ENCODE measurements at regions not wholly inside any gene's neighbourhood (a gene's known extent, or its start where the extent isn't known, plus 50 kb on each side); places are given as distances from the start of the nearest gene placed in this dataset.

DNA sequence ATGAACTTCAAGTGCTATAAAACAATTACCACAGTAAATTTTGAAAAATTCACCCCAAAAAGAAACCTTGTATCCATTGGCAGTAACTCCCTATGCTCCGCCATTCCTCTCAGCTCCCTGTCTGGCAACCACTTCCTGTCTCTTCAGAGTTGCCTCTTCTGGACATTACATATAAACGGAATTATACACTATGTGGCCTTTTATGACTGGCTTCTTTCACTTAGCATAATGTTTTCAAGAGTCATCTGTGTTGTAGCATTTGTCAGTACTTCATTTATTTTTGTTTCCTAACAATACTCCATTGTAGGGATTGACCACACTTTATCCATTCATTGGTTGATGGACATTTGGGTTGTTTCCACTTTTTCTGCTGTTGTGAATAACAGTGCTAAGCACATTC is 50.1 kb downstream of the CEP43 start:
- TF ChIP-seq, protein P1, sequence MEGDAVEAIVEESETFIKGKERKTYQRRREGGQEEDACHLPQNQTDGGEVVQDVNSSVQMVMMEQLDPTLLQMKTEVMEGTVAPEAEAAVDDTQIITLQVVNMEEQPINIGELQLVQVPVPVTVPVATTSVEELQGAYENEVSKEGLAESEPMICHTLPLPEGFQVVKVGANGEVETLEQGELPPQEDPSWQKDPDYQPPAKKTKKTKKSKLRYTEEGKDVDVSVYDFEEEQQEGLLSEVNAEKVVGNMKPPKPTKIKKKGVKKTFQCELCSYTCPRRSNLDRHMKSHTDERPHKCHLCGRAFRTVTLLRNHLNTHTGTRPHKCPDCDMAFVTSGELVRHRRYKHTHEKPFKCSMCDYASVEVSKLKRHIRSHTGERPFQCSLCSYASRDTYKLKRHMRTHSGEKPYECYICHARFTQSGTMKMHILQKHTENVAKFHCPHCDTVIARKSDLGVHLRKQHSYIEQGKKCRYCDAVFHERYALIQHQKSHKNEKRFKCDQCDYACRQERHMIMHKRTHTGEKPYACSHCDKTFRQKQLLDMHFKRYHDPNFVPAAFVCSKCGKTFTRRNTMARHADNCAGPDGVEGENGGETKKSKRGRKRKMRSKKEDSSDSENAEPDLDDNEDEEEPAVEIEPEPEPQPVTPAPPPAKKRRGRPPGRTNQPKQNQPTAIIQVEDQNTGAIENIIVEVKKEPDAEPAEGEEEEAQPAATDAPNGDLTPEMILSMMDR (IDR thresholded peaks at IDR 0.05; ENCODE audit: low read depth, low read length) = no peak
- no peak for DNase-seq (ENCODE audit: low read depth in 2 of 2)
- no peak overlapping the region for H3K4me3 ChIP-seq (replicated peaks in 1 of 2; ENCODE audit: low read depth in 2 of 2, low read length in 2 of 2)

DNA sequence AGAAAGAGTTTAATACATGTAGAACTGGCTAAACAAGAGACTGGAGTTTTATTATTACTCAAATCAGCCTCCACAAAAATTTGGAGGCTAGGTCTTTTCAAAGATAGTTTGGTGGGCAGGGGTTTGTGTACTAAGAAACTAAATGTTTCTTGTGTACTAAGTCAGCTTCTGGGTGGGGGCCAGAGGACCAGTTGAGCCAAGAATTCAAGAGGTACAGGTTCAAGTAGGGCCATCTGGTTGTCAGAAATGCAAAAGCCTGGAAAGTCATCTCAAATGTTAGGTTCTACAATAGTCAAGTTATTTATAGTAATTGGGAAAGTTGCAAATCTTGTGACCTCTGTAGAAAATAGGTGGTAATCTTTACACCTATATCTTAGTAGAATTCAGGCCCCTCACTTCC is 51.7 kb downstream of the CEP43 start:
- H3K4me3 ChIP-seq (replicated peaks in 1 of 2; ENCODE audit: low read depth in 2 of 2, low read length in 2 of 2) = no peak overlapping the region
- DNase-seq (ENCODE audit: low read depth in 2 of 2) = no peak
- TF ChIP-seq, protein P1 (IDR thresholded peaks at IDR 0.05; ENCODE audit: low read depth, low read length) = no peak

DNA sequence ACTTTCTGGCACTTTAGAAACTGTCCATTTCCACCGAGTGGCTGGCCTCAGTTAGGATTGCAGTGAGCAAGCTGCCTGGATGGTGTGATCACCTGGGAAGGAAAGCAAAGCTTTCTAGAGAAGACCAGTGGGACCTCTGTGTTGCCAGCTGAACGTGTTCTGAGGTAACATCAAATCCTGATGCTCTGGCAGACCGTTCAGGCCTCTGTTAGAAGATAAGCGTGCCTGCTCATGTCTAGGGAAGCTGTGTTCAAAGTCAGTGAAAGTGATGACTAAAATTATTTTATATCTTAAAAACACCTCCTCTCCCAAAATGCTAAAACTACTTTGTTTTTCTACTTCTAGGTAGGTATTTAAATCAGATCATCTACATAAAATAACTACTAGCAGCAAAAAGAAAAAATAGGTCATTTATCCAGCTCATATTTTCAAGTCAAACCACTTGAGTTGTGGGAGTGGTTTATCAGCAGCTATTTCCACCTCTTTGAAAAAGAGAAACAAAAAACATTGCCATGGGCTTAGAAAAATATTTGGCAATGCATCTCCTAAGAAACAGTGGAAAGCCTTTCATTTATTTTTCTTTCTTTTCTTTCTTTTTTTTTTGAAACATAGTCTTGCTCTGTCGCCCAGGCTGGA is 54.8 kb downstream of the CEP43 start:
- no peak for DNase-seq (ENCODE audit: low read depth in 2 of 2)
- H3K4me3 ChIP-seq (replicated peaks in 1 of 2; ENCODE audit: low read depth in 2 of 2, low read length in 2 of 2) = no peak overlapping the region
- TF ChIP-seq, protein P1 (IDR thresholded peaks at IDR 0.05; ENCODE audit: low read depth, low read length) = no peak

DNA sequence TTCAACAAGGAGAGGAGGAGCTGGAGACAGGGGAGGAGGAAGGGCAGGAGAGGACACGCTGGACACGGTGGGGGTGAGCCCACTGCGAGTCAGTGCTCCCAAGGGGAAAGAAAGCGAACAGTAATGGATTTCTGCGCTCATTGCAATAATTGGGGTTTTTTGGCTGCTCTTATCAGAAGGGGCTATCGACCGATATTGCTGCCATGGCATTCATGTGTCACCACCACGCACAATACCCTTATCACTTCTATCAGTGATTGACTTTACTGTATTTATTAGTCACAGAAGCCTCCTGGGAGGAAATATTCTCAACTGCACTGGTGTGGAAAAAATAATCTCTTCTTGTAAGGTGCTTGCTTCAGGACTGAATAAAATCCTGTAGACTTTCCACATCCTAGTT is 55.8 kb downstream of the CEP43 start:
- peak in 1 of 2 donors; percentile 19 for DNase-seq (ENCODE audit: low read depth in 2 of 2)
- no peak overlapping the region for H3K4me3 ChIP-seq (replicated peaks in 1 of 2; ENCODE audit: low read depth in 2 of 2, low read length in 2 of 2)
- TF ChIP-seq, protein P1 (IDR thresholded peaks at IDR 0.05; ENCODE audit: low read depth, low read length) = no peak

DNA sequence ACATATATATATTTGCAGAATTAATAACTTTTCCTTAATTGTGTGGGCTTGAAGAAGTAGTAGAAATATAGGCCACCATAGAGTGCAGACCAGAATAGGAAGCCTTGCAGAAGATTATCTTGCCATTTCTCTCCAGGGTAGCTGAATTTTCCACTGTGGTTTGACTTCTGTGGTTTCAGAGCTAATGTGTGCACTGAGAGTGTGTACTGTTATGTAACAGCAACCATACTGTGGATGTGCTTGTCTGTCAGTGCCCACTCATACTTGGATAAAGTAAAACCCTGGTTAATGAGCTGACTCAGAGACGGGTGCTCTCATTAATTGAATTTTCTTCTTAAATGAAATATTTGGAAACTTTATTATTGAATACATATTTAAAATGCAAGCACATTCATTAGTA is 57.2 kb downstream of the CEP43 start:
- DNase-seq (ENCODE audit: low read depth in 2 of 2) = peak; percentile 5 to 54
- no peak overlapping the region for H3K4me3 ChIP-seq (replicated peaks in 1 of 2; ENCODE audit: low read depth in 2 of 2, low read length in 2 of 2)
- TF ChIP-seq, protein P1 (IDR thresholded peaks at IDR 0.05; ENCODE audit: low read depth, low read length) = no peak

DNA sequence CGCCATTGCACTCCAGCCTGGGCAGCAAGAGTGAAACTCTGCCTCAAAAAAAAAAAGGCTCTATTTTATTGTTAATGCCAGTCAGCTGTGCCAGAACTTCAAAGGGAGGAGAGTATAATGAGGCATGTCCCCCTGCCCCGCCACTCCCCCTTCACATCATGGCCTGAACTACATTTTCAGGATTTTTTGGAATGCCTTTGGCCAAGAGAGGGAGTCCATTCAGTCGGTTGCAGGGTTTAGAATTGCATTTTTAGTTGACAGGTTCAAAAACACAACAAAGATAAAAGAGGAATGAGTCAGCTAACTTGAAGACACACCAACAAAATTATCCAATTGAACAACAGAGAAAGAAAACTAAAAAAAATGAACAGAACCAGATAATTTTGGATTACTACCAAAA is 59.1 kb downstream of the CEP43 start:
- TF ChIP-seq, protein P1 (IDR thresholded peaks at IDR 0.05; ENCODE audit: low read depth, low read length) = no peak
- DNase-seq (ENCODE audit: low read depth in 2 of 2) = peak; percentile 29 to 91
- H3K4me3 ChIP-seq (replicated peaks in 1 of 2; ENCODE audit: low read depth in 2 of 2, low read length in 2 of 2) = no peak overlapping the region

Data from cardiac fibroblast (primary cell).